KMS-11 (cell line): ENCODE measurements at regions not wholly inside any gene's neighbourhood (a gene's known extent, or its start where the extent isn't known, plus 50 kb on each side); places are given as distances from the start of the nearest gene placed in this dataset.

Experiments used
- H2AFZ ChIP-seq: fragments of 200-600 bp; sonication (generic); 2 replicates; pipeline ENCODE4 v1.6.1; 2016; ENCODE audit warnings: antibody characterized with exemption, mixed run types, low read depth
- H3K27ac ChIP-seq: fragments of 200-600 bp; sonication (generic); 2 replicates; pipeline ENCODE4 v1.6.1; 2016; ENCODE audit warnings: mild to moderate bottlenecking, mixed run types
- H3K27me3 ChIP-seq: fragments of 200-600 bp; sonication (generic); 2 replicates; pipeline ENCODE4 v1.6.1; 2017; ENCODE audit warnings: mild to moderate bottlenecking, low read depth, mixed run types, moderate library complexity; ENCODE audit not compliant: insufficient read depth
- H3K36me3 ChIP-seq: fragments of 200-600 bp; sonication (generic); 2 replicates; pipeline ENCODE4 v1.6.1; 2017; ENCODE audit warnings: mild to moderate bottlenecking, mixed run types; ENCODE audit not compliant: insufficient read depth
- H3K4me1 ChIP-seq: fragments of 200-600 bp; sonication (generic); 2 replicates; pipeline ENCODE4 v1.6.1; 2016; ENCODE audit warnings: mild to moderate bottlenecking, low read depth, mixed run types; ENCODE audit not compliant: poor library complexity, severe bottlenecking
- H3K4me2 ChIP-seq: fragments of 200-600 bp; sonication (generic); 2 replicates; pipeline ENCODE4 v1.7.0; 2016; ENCODE audit warnings: mild to moderate bottlenecking, mixed run types
- H3K4me3 ChIP-seq: fragments of 200-600 bp; sonication (generic); IDR thresholded peaks from 2 replicates; pipeline ENCODE4 v1.6.1; 2017; ENCODE audit warnings: low read depth, low read length, mixed read lengths; ENCODE audit not compliant: insufficient read depth
- H3K79me2 ChIP-seq: fragments of 200-600 bp; sonication (generic); 2 replicates; pipeline ENCODE4 v1.6.1; 2016; ENCODE audit warnings: low read depth, mixed run types; ENCODE audit not compliant: insufficient read depth
- H3K9ac ChIP-seq: fragments of 200-600 bp; sonication (generic); 2 replicates; pipeline ENCODE4 v1.6.1; 2016; ENCODE audit warnings: mild to moderate bottlenecking, mixed run types
- H4K20me1 ChIP-seq: fragments of 200-600 bp; sonication (generic); 2 replicates; pipeline ENCODE4 v1.6.1; 2016; ENCODE audit warnings: mild to moderate bottlenecking, mixed run types; ENCODE audit not compliant: insufficient read depth
- CTCF ChIP-seq: fragments of 200-600 bp; sonication (generic); conservative IDR thresholded peaks from 2 replicates; pipeline ENCODE4 v1.6.1; 2017; ENCODE audit warnings: low read depth, mild to moderate bottlenecking, antibody characterized with exemption, low read length, moderate library complexity, mixed read lengths

- Histone ChIP-seq H3K4me3 (no peak overlapping the region), H3K36me3 (no peaks in the 10 kb centered on the region), H4K20me1 (no peaks in the 10 kb centered on the region), H3K27ac (no peak overlapping the region), H3K4me1 (no peaks in the 10 kb centered on the region), H3K9ac (no peak overlapping the region), H3K4me2 (no peak overlapping the region), H3K27me3 (no peaks in the 10 kb centered on the region), H2AFZ (no peak overlapping the region), H3K79me2 (no peaks in the 10 kb centered on the region)
- no peak for TF ChIP-seq CTCF
These were observed 52.1 kb upstream of the JCAD start for GRCh38 chr10:30111340-30112022.
